HL-60 (cell line): ENCODE measurements at regions not wholly inside any gene's neighbourhood (a gene's known extent, or its start where the extent isn't known, plus 50 kb on each side); places are given as distances from the start of the nearest gene placed in this dataset.

Experiments used
- DNase-seq, 2 experiments: peaks; one replicate each; pipeline ENCODE4 v3.0.0-alpha.2; 2010 to 2020; ENCODE audit warnings: low read depth in 1 of 2, low spot score in 1 of 2
- H3K27ac ChIP-seq: fragments of 250-450 bp; sonication (Bioruptor Pico); replicated peaks from 2 replicates; pipeline ENCODE4 v1.5.1; 2020; ENCODE audit warnings: mild to moderate bottlenecking, moderate library complexity
- H3K27me3 ChIP-seq: fragments of 250-450 bp; sonication (Bioruptor Pico); 2 replicates; pipeline ENCODE4 v1.5.1; 2021; ENCODE audit warnings: mild to moderate bottlenecking, moderate library complexity; ENCODE audit not compliant: insufficient read depth, poor library complexity, severe bottlenecking
- H3K4me3 ChIP-seq: replicated peaks from 2 replicates; pipeline ENCODE4 v1.5.1; 2011; ENCODE audit warnings: mild to moderate bottlenecking, control low read depth, low read length; ENCODE audit not compliant: insufficient read depth
- GABPA ChIP-seq: IDR thresholded peaks from 2 replicates; pipeline ENCODE4 v1.6.1; 2012; ENCODE audit warnings: low read depth
- POLR2AphosphoS5 ChIP-seq: IDR thresholded peaks from 2 replicates; pipeline ENCODE4 v1.6.1; 2012; ENCODE audit warnings: low read depth
- SPI1 ChIP-seq: IDR thresholded peaks from 2 replicates; pipeline ENCODE4 v1.6.1; 2012; ENCODE audit warnings: low read depth, mild to moderate bottlenecking, borderline replicate concordance
- TF ChIP-seq, protein P1 (sequence below): IDR thresholded peaks from 2 replicates; pipeline ENCODE4 v1.6.1; 2012; ENCODE audit warnings: low read depth; ENCODE audit not compliant: insufficient replicate concordance
- TF ChIP-seq, protein P2 (sequence below): IDR thresholded peaks from one replicate; pipeline ENCODE4 v1.5.1; 2011; ENCODE audit warnings: low read length, control low read depth, inconsistent platforms; ENCODE audit not compliant: insufficient read depth

DNA sequence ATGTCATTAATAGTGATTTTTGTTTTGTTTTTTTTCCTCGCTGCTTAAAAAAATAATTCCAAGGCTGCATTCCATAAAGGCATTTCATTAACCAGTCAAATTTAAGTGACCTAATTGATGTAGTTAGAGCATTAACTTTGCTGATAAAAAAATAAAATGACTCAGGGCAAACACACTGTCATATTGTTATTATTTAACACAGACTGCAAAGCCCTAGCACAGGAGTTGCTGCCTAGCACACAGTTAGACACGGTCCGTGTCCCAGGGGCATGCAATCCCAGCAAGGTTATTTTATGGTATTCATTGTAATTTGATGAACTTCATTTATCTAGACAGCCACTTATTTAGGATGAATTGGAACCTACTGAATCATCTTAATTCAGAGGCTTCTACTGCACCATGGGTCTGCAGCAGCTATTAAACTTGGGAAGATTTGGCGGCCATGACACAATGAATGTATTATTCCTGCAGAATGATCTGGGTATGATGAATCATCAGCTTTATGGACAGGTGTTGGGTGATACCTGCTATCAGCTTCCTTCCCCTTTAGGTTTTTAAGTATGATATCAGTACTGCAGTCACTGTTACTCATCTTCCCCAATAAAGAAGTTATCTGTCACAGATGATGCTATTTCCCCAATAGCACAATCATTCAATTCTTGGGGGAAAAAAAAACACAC, 182.7 kb downstream of the PPARGC1A start:
- TF ChIP-seq GABPA (no peak), SPI1 (no peak), POLR2AphosphoS5 (no peak)
- TF ChIP-seq, protein P1, sequence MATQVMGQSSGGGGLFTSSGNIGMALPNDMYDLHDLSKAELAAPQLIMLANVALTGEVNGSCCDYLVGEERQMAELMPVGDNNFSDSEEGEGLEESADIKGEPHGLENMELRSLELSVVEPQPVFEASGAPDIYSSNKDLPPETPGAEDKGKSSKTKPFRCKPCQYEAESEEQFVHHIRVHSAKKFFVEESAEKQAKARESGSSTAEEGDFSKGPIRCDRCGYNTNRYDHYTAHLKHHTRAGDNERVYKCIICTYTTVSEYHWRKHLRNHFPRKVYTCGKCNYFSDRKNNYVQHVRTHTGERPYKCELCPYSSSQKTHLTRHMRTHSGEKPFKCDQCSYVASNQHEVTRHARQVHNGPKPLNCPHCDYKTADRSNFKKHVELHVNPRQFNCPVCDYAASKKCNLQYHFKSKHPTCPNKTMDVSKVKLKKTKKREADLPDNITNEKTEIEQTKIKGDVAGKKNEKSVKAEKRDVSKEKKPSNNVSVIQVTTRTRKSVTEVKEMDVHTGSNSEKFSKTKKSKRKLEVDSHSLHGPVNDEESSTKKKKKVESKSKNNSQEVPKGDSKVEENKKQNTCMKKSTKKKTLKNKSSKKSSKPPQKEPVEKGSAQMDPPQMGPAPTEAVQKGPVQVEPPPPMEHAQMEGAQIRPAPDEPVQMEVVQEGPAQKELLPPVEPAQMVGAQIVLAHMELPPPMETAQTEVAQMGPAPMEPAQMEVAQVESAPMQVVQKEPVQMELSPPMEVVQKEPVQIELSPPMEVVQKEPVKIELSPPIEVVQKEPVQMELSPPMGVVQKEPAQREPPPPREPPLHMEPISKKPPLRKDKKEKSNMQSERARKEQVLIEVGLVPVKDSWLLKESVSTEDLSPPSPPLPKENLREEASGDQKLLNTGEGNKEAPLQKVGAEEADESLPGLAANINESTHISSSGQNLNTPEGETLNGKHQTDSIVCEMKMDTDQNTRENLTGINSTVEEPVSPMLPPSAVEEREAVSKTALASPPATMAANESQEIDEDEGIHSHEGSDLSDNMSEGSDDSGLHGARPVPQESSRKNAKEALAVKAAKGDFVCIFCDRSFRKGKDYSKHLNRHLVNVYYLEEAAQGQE: no peak
- TF ChIP-seq, protein P2, sequence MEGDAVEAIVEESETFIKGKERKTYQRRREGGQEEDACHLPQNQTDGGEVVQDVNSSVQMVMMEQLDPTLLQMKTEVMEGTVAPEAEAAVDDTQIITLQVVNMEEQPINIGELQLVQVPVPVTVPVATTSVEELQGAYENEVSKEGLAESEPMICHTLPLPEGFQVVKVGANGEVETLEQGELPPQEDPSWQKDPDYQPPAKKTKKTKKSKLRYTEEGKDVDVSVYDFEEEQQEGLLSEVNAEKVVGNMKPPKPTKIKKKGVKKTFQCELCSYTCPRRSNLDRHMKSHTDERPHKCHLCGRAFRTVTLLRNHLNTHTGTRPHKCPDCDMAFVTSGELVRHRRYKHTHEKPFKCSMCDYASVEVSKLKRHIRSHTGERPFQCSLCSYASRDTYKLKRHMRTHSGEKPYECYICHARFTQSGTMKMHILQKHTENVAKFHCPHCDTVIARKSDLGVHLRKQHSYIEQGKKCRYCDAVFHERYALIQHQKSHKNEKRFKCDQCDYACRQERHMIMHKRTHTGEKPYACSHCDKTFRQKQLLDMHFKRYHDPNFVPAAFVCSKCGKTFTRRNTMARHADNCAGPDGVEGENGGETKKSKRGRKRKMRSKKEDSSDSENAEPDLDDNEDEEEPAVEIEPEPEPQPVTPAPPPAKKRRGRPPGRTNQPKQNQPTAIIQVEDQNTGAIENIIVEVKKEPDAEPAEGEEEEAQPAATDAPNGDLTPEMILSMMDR: no peak
- peaks cover 2% of the 10 kb centered on the region for H3K27me3 ChIP-seq
- H3K27ac ChIP-seq: no peak overlapping the region
- DNase-seq: no peak
- H3K4me3 ChIP-seq: no peak overlapping the region

DNA sequence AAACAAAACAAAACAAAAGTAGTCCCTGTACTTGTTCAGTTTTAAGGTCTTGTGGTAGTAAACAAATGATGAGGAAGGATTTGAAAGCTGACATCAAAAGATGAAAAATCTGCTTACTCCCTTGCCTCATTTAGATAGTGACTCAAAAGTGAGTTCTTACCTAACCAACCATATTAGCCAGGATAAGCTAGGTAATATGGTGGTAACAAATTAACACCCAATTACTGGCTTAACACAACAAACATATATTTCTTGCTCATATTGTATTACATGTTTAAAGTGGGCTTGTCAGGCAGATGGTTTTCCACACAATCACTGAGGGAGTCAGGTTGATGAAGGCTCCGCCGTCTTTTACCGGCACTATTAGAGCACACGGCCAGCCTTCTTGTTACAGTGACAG, 189.7 kb downstream of the PPARGC1A start:
- no peak overlapping the region for H3K4me3 ChIP-seq
- DNase-seq: no peak
- no peak for TF ChIP-seq SPI1
- TF ChIP-seq, protein P1: no peak
- TF ChIP-seq POLR2AphosphoS5: no peak
- TF ChIP-seq, protein P2: no peak
- TF ChIP-seq GABPA: no peak
- peaks cover 2% of the 10 kb centered on the region for H3K27me3 ChIP-seq
- no peak overlapping the region for H3K27ac ChIP-seq

DNA sequence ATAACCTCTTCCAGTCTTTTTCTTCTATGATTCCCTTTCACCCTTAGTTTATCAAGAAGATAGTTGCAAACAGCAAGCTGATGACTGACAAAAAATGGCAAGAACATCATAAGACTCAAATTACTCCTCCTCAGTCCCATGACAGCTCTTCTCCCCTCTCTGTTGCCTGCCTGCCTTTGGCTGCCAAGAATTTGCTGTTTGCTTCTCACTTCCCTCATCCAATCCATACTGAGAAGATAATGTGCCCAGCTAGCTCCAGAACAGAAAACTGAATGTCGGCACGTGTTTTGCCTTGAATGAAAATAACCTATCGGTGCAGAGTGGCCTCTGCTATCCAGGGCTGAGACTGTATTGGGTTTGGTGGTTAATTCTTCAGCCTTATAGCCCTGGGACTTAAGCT, 192.1 kb downstream of the PPARGC1A start:
- TF ChIP-seq, protein P1: no peak
- TF ChIP-seq GABPA: no peak
- no peak for TF ChIP-seq POLR2AphosphoS5
- no peak for TF ChIP-seq SPI1
- TF ChIP-seq, protein P2: no peak
- H3K27me3 ChIP-seq: no peaks in the 10 kb centered on the region
- no peak overlapping the region for H3K27ac ChIP-seq

More for the DNA sequence above, 192.1 kb downstream of the PPARGC1A start:
- no peak for DNase-seq
- no peak overlapping the region for H3K4me3 ChIP-seq
